ENCODE measurements at regions not wholly inside any gene's neighbourhood (a gene's known extent, or its start where the extent isn't known, plus 50 kb on each side); places are given as distances from the start of the nearest gene placed in this dataset.

DNA sequence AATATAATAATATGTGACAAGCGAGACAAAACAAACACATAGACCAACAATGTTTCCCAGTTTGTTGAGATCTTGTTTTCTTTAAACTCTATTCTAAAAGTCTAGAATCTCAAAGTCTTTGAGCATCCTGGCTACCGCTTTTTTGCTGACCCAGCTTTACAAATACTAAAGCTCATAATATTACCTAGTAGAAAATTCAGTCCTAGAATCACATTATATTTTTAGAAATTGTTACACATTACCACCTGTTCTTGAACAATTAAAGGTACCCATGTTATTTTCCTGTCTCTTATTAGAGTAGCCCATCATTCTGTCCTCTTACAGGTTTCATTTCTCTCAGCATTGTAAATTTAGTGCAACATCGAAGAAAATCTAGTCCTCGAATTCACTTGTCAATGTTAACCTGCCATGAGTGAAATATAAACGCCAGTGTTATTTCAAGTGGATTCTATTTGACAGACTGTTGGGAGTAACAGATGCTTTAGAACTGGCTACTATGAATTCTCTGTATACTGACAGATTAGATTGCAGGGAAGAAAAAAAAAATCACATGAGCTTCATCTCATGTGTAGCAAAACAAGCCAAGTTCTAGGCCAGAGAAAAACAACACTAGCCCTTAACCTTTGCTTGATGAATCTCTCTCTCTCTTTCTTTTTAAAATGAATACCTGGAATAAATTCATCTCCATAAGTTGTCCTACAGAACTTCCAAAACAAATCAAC lies 851.2 kb upstream of the ADAMTS5 start:
- no peak for DNase-seq (ENCODE audit: low read depth)

DNA sequence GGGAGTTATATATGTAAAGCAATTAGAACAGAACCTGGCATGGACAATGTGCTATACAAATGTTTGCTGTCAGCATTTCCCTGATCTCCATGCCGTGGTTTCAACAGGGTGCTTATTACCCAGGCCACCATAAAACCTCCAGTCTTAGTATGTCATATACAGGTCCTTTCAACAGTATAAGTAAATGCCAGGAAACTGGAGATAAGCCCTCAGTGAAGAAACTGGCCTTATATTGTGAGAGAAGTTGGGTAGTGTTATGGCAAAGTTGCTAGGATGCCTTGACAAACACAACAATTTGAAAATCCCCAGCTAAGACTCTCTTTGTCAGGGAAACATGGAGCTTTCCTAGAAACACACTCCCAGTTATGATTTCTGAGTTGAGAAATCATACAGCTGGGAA lies 850.2 kb upstream of the ADAMTS5 start:
- DNase-seq (ENCODE audit: low read depth): no peak

DNA sequence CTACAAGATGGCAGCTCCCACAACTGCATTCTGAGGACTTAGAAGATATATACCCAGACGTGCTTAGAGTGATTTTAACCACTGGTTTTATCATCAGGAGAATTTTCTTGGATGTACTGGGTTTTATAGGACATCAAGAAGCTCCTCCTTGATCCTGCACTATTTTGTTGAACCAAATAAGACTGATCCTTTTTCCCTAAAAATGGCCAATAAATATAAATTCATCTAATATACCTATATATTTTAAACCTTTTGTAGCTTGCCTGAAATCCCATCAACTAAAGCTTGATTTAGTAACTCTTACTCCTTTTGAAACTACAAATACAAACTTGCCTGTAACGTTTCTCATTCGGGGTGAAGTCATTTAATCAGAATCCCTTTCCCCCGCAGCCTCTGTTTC lies 849.4 kb upstream of the ADAMTS5 start:
- no peak for DNase-seq (ENCODE audit: low read depth)

DNA sequence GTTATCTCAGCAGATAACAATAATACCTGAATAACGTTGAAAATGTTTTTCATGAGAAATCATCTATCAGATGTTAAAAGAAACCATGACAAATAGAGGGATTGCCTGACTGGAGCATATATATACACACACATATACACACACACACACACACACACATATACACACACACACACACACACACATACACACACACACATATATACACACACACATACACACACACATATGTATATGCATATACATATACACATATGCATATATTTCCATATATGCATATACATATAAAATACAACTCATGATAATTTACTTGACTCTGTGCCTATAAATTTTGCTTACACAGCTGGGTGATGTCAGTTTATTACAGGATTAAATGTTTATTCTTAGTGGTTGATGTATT lies 847.3 kb upstream of the ADAMTS5 start:
- DNase-seq (ENCODE audit: low read depth): no peak

DNA sequence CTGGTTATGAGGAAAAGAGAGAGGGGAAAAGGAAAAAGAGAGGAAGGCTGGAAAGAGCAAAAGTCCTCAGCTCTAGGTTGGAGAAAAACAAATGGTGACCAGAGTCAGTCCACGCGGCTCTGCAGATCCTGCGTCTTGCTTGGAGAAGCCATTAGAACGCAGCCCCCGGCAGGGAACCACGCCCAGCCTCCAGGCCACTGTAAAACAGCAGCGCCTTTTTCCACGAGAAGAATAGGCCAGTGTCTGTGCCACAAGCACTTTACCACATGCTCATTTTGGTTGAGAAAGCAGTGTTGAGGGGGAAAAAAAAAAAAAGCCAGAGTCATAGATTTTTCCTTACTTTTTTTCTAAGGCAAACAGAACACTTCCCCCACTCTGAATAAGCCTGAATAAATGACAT lies 846.9 kb upstream of the ADAMTS5 start:
- no peak for DNase-seq (ENCODE audit: low read depth)

DNA sequence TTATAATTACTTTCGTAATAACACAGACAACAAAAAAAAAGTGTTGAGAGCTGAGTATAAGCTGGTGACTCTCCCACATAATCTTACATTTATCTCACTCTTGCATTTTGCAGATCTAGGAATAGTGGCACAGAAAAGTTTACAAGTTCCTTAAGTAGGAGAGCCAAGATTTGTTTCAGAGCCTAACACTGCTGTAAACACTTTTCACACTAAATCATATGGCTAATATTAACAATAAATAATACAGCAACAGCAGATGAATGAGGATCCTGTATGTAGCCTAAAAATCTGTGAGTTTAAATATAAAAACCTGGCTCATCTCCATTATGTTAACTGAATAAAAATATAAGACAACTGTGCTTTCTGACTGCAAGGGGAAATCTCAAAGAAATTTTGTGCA lies 846.5 kb upstream of the ADAMTS5 start:
- DNase-seq (ENCODE audit: low read depth): no peak

DNA sequence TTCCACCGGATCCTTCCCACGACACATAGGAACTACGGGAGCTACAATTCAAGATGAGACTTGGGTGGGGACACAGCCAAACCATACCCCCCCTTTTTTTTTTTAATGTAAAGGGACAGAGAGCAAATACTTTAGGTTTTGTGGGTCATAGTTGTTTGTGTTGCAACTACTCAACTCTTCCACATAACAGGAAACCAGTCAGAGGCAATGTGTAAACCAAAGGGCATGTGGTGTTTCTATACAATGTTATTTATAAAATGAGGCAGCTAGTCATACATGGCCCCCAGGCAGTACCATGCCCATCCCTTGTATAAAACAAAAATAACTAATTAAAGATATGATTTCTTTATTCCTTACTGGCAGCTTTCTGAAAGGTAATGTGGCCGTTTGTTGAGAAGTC lies 845.4 kb upstream of the ADAMTS5 start:
- no peak for DNase-seq (ENCODE audit: low read depth)

DNA sequence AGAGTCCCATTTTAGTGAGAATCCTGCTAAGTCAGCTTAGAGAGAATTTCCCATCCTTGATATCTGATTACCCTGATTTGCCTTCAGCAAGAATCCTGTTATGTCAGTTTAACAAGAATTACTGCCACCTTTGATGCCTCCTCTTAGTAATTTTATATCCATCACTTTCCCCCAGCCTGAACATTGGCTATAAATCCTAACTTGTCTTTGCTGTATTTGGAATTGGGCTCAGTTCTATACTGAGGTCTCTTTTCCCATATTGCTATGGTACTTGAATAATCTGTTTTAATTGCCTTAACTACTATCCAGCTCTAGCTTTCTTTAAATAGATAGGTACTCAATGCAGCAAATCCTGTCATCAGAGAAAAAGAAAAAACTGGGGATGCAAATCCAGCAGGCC lies 842.0 kb upstream of the ADAMTS5 start:
- no peak for DNase-seq (ENCODE audit: low read depth)

DNA sequence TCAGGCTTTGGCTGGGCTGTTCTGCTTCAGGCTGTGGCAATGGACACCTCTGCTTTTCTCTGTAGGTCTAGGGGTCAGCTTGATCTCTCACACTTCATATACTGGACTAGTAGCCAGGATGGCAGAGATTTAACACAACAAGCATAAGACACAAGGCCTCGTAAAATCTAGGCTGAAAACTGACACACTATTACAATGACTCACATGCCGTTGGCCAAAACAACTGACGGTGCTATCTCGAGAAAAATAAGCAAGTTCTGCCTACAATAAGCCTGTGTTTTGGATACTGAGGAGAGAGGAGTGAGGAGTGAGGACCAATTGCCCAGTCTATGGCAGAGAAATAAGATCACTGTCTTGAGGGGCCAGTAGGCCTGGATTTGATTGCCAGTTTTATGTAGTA lies 840.7 kb upstream of the ADAMTS5 start:
- DNase-seq (ENCODE audit: low read depth): no peak

DNA sequence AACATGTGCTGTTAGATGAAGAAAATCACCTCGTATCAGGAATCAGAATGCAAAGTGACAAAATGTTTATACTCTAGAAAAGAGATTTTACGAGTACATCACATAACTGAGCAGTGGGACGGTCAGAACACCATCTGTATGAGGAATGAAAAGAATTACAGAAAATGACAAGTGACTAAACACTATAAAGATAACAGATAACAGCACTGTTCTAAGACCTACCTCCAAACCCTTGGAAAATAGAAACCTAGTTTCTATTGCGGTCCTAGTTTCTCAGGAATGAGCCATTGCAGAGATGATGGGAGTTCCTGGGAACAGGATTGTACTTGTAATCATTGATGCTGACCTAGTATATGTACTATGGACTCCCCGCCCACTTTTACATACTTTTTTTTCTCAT lies 839.4 kb upstream of the ADAMTS5 start:
- no peak for DNase-seq (ENCODE audit: low read depth)

DNA sequence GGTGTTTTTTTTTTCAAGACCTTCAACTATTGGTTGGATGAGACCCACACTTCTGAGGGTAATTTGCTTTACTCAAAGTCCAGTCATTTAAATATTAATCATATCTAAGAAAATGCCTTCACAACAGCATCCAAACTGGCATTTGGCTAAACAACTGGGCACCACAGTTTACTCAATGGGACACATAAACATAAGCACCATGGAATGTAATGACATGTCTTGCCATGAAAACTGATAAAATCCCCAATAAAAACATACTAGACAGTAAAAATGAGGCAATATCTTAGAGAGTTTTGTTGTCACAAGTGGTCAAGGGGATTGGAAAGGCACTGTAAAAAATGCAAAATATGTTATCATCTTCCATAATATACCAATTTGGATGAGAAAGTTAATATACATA lies 838.8 kb upstream of the ADAMTS5 start:
- no peak for DNase-seq (ENCODE audit: low read depth)

DNA sequence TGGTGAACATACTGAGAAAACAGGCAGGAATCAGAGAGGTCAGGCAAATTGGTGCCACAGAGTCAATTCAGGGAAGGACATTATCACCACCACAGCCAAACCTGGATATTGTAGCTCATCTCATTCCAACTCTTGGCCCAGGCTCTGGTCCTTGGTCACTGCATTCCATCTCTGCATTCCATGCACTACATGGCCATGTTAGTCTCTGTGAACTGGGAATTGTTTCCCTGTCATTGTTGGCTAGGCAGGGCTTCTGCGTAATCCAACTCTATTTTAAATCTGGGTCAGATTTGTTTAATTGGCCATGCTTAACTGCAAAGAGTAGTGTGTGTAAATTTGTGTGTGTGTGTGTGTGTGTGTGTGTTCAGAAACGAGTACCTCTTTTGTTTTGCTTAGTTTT lies 837.6 kb upstream of the ADAMTS5 start:
- no peak for DNase-seq (ENCODE audit: low read depth)

DNA sequence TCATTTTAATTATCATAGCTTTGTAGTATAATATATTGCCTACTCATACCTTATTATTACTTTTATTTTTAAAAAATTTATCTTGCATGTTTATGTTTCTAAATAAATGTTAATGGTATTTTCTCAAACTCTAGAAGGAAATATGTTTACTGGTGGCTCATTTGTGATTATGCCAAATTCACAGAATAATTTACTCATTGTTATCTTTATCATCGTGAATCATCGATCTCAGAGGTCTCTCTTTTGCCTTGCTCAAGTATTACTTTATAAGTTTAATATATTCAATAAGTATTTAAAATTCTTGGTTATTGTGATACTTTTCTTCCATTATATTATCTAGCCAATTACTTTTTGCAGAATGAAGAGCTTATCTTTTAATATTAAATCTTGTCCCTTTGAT lies 836.7 kb upstream of the ADAMTS5 start:
- no peak for DNase-seq (ENCODE audit: low read depth)

DNA sequence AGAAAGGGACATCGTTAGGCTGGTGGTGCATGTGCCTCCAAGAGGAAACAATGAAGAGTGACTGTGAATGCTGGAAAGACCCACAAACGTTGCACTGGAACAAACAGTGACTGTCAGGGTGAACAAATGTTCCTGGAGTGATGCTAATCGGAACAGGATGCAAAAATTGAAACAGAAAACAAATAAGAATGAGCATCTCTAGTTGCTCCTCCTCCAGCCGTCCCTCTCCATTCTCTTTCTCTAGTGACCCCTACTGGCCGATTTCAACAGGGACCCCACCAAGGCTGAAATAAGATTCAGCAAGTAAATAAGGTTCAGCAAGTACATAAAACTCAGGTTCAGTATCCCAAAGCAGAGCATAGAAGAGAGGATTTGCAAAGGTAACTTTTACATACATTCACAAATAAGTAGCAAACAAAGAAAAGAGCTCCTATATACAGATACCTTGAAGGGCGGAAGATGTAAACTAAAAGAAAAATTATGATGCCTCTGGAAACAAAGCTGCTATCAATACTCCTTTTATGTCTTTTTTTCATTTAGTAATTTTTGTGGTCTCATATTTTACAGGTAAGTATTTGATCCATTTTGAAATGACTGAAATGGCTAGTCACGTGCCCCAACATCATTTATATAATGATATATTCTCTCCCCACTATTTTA lies 836.1 kb upstream of the ADAMTS5 start:
- no peak for DNase-seq (ENCODE audit: low read depth)

DNA sequence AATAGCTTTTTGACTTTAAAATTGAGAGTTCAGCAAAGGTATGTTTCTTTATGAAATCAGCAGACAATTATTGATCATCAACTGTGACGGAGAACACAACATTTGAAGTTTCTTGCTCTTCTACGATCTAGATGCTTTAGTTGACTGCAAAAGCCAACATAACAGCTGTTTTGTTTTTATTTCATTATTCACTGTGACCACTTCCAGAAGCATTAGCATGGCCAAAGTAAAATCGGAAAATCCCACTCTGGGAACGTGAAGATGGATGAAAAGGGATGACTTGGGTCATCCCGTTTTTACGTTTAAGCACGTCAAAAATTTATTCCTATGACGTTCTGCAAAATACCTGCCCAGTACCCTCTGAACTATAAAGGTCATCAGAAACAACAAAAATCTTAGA lies 833.0 kb upstream of the ADAMTS5 start:
- no peak for DNase-seq (ENCODE audit: low read depth)

DNA sequence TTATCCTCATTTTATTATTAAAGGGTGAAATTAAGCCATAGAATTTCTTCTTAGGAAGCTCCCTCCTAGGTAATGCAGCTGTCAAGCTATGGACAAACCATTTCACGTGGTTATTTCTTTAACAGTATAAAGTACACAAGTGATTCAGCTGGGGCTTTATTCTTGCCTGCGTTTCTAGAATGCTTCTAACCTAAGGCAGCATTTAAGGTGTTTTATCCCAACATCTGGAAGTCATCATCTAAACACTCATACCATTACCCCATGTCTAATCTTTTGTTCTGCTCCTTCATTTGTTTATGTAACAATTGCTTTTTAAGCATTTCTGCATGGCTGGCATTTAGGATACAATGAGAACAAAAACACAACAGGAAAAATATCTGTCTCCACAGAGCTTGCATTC lies 829.2 kb upstream of the ADAMTS5 start:
- no peak for DNase-seq (ENCODE audit: low read depth)

DNA sequence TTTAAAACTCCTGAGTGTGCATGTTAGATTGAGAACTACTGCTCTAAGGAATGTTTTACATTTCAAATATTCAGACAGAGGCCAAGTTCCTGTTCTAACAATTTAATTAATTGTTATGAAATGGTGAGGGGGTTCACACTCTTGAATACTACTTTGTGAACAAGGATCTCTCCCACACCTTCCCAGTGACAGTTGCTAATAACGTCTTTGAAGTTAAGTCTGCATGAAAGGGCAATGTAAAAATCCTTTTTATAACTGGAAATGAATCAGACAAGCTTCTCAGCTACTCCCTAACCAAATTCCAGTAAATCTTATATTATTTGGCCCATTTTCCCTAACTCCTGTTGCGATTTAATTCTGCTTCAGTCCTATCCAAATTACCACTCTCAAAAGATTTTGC lies 828.5 kb upstream of the ADAMTS5 start:
- DNase-seq (ENCODE audit: low read depth): no peak

DNA sequence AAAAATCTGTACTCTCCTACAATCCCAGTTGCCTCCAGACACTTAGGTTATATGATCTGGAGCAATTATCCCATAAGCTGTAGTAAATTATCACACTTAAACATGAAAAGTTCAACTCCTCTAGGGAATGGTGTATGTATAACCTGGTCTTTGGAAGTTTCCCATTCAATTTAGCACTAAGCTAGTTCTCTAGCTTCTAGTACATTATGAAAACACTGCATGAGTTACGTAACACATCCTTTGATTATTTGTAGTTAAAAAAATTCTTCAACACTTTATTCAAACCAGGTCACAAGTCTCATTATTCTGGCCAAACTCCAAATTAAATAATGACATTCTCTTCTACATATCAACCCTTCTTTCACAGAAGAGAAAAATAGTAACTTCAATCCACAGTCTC lies 827.0 kb upstream of the ADAMTS5 start:
- no peak for DNase-seq (ENCODE audit: low read depth)

DNA sequence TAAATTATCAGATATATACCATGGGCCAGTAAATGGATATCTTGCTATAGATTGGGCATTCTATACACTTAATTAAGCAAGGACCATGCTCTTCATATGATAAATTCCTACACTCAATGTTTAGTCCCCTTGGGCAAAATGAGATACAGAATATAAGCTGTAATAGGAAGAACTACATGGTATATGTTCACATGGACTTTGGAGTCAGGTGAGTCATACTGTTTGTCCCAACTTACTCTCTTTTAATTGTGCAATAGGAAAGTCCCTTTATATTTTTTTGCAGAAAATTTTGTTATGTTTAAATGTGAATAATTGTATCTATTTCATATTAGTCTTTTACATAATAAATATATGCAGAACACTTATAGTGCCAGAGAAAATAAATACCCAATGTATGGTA lies 820.2 kb upstream of the ADAMTS5 start:
- DNase-seq (ENCODE audit: low read depth): no peak

DNA sequence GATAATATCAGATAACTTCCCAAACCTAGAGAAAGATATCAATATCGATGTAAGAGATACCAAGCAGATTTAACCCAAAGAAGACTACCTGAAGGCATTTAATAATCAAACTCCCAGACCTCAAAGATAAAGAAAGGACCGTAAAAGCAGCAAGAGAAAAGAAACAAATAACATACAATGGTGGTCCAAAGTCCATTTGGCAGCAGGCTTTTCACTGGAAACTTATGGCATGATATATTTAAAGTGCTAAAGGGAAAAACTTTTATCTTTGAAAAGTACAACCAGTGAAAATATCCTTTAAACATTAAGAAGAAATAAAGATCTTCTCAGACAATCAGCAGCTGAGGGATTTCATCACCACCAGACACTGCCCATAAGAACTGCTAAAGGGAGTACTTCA lies 812.7 kb upstream of the ADAMTS5 start:
- DNase-seq (ENCODE audit: low read depth): no peak

DNA sequence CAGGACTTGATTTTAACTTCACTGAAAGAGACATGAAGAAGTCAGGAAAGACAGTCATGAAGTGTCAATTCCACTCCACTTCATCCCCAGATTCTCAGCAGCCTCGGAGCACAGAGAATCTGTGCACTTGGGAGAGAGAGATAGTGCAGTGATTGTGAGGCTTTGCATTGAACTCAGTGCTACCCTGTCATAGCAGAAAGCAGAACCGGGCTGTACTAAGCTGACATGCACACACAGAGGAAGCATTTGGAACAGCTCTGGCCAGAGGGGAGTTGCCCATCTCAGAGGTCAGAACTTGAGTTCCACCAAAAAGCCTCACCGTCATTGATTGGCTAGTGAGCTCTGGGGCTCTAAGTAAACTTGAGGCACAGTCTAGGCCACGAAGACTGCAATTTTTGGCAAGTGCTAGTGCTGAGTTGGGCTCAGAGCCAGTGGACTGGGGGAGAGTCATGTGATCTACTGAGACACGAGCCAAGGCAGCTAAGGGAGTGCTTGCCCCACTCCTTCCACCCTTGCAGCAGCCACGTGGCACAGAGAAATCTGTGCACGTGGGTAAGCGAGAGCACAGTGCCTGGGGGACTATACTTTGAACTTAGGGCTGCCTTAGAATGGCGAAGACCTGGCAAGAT lies 810.2 kb upstream of the ADAMTS5 start:
- DNase-seq (ENCODE audit: low read depth): no peak

DNA sequence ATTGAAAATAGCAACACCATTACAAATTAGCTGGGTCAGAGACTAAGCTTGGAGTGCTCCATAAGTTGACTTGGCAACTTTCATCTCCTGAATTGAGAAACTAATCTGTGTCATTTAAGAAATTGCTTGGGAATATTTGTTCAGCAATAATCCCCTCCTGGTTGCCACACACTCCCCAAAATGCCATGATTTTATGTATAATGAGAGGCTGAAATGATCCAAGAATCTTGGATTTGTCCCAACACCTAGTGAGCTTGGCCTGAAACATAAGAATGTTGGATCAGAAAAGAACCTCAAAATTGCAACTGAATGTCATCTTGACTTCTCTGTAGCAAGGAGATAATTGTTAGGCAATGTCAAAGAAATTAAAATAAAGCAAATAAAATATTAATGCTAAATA lies 805.9 kb upstream of the ADAMTS5 start:
- no peak for DNase-seq (ENCODE audit: low read depth)

DNA sequence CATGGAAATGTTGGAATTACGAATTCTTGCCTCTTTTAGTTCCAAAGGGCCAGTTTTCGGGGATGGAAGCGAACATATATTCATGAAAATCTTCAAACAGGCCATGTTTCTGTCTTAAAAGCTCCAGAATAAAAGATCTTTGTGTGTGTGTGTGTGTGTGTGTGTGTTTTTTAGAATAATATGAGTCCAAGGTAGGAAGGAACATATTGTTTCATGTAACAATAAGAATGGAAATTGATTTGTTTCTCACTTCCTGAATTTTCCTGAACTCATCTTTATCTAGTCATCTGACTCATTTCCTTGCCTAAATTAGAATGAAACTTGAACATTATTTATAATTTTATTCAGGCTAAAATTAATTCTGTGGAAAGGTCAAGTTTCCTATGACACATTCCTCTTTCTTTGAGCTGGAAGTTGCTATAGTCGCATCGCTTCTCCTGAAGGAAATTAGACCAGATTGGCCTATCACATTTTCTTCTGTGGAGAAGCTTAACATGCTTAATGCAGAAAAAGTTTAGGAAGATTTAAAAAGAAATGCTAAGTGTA lies 805.1 kb upstream of the ADAMTS5 start:
- no peak for DNase-seq (ENCODE audit: low read depth)

Measured in activated T-cell treated with anti-CD3 and anti-CD28 coated beads for 1 hour (primary cell).